ENCODE measurements at regions not wholly inside any gene's neighbourhood (a gene's known extent, or its start where the extent isn't known, plus 50 kb on each side); places are given as distances from the start of the nearest gene placed in this dataset.

GRCh38 chrX:109925656-109926055, 77.3 kb upstream of the TMEM164 start:
- no peak overlapping the region for H3K27ac ChIP-seq (ENCODE audit: insufficient read depth, low read length, poor library complexity, severe bottlenecking)
- DNase-seq: no peak
- no peaks in the 10 kb centered on the region for H3K9me3 ChIP-seq (ENCODE audit: control insufficient read depth, low read length)
- no peak overlapping the region for H3K4me3 ChIP-seq (ENCODE audit: insufficient read depth, low read depth, low read length, poor library complexity, severe bottlenecking)
- H3K4me1 ChIP-seq (ENCODE audit: control insufficient read depth, insufficient read depth, low read length, poor library complexity, severe bottlenecking): no peaks in the 10 kb centered on the region
- H3K36me3 ChIP-seq (ENCODE audit: control insufficient read depth, insufficient read depth, low read length): no peaks in the 10 kb centered on the region
- H3K27me3 ChIP-seq (replicated peaks; ENCODE audit: control insufficient read depth, insufficient read depth, low read length, poor library complexity, severe bottlenecking): no peaks in the 10 kb centered on the region

- no peak for DNase-seq
- Histone ChIP-seq H3K9me3 (ENCODE audit: control insufficient read depth, low read length) (no peaks in the 10 kb centered on the region), H3K36me3 (ENCODE audit: control insufficient read depth, insufficient read depth, low read length) (no peaks in the 10 kb centered on the region), H3K27ac (ENCODE audit: insufficient read depth, low read length, poor library complexity, severe bottlenecking) (no peak overlapping the region), H3K4me1 (ENCODE audit: control insufficient read depth, insufficient read depth, low read length, poor library complexity, severe bottlenecking) (no peaks in the 10 kb centered on the region), H3K27me3 (replicated peaks; ENCODE audit: control insufficient read depth, insufficient read depth, low read length, poor library complexity, severe bottlenecking) (no peaks in the 10 kb centered on the region), H3K4me3 (ENCODE audit: insufficient read depth, low read depth, low read length, poor library complexity, severe bottlenecking) (no peak overlapping the region)
Observed at GRCh38 chrX:109926118-109926517, 76.8 kb upstream of the TMEM164 start.

GRCh38 chrX:109926743-109927662, 75.9 kb upstream of the TMEM164 start:
- Histone ChIP-seq H3K36me3 (ENCODE audit: control insufficient read depth, insufficient read depth, low read length) (no peaks in the 10 kb centered on the region), H3K9me3 (ENCODE audit: control insufficient read depth, low read length) (no peaks in the 10 kb centered on the region), H3K27me3 (replicated peaks; ENCODE audit: control insufficient read depth, insufficient read depth, low read length, poor library complexity, severe bottlenecking) (no peaks in the 10 kb centered on the region), H3K4me3 (ENCODE audit: insufficient read depth, low read depth, low read length, poor library complexity, severe bottlenecking) (no peak overlapping the region), H3K4me1 (ENCODE audit: control insufficient read depth, insufficient read depth, low read length, poor library complexity, severe bottlenecking) (no peaks in the 10 kb centered on the region), H3K27ac (ENCODE audit: insufficient read depth, low read length, poor library complexity, severe bottlenecking) (no peak overlapping the region)
- no peak for DNase-seq

GRCh38 chrX:109927663-109928273, 75.1 kb upstream of the TMEM164 start:
- H3K27me3 ChIP-seq (replicated peaks; ENCODE audit: control insufficient read depth, insufficient read depth, low read length, poor library complexity, severe bottlenecking): no peaks in the 10 kb centered on the region
- H3K27ac ChIP-seq (ENCODE audit: insufficient read depth, low read length, poor library complexity, severe bottlenecking): no peak overlapping the region
- H3K36me3 ChIP-seq (ENCODE audit: control insufficient read depth, insufficient read depth, low read length): no peaks in the 10 kb centered on the region
- DNase-seq: no peak
- no peaks in the 10 kb centered on the region for H3K4me1 ChIP-seq (ENCODE audit: control insufficient read depth, insufficient read depth, low read length, poor library complexity, severe bottlenecking)
- H3K9me3 ChIP-seq (ENCODE audit: control insufficient read depth, low read length): no peaks in the 10 kb centered on the region
- H3K4me3 ChIP-seq (ENCODE audit: insufficient read depth, low read depth, low read length, poor library complexity, severe bottlenecking): no peak overlapping the region

GRCh38 chrX:109928596-109929335, 74.1 kb upstream of the TMEM164 start:
- DNase-seq: no peak
- no peaks in the 10 kb centered on the region for H3K36me3 ChIP-seq (ENCODE audit: control insufficient read depth, insufficient read depth, low read length)
- H3K4me3 ChIP-seq (ENCODE audit: insufficient read depth, low read depth, low read length, poor library complexity, severe bottlenecking): no peak overlapping the region
- H3K27me3 ChIP-seq (replicated peaks; ENCODE audit: control insufficient read depth, insufficient read depth, low read length, poor library complexity, severe bottlenecking): no peaks in the 10 kb centered on the region
- H3K4me1 ChIP-seq (ENCODE audit: control insufficient read depth, insufficient read depth, low read length, poor library complexity, severe bottlenecking): no peaks in the 10 kb centered on the region
- no peaks in the 10 kb centered on the region for H3K9me3 ChIP-seq (ENCODE audit: control insufficient read depth, low read length)
- no peak overlapping the region for H3K27ac ChIP-seq (ENCODE audit: insufficient read depth, low read length, poor library complexity, severe bottlenecking)

- H3K9me3 ChIP-seq (ENCODE audit: control insufficient read depth, low read length): no peaks in the 10 kb centered on the region
- DNase-seq: no peak
- no peak overlapping the region for H3K4me3 ChIP-seq (ENCODE audit: insufficient read depth, low read depth, low read length, poor library complexity, severe bottlenecking)
- H3K4me1 ChIP-seq (ENCODE audit: control insufficient read depth, insufficient read depth, low read length, poor library complexity, severe bottlenecking): no peaks in the 10 kb centered on the region
- no peaks in the 10 kb centered on the region for H3K27me3 ChIP-seq (replicated peaks; ENCODE audit: control insufficient read depth, insufficient read depth, low read length, poor library complexity, severe bottlenecking)
- H3K27ac ChIP-seq (ENCODE audit: insufficient read depth, low read length, poor library complexity, severe bottlenecking): no peak overlapping the region
- H3K36me3 ChIP-seq (ENCODE audit: control insufficient read depth, insufficient read depth, low read length): no peaks in the 10 kb centered on the region
Observed at GRCh38 chrX:109931677-109932076, 71.2 kb upstream of the TMEM164 start.

- DNase-seq: no peak
- no peaks in the 10 kb centered on the region for H3K27me3 ChIP-seq (replicated peaks; ENCODE audit: control insufficient read depth, insufficient read depth, low read length, poor library complexity, severe bottlenecking)
- no peak overlapping the region for H3K4me3 ChIP-seq (ENCODE audit: insufficient read depth, low read depth, low read length, poor library complexity, severe bottlenecking)
- H3K9me3 ChIP-seq (ENCODE audit: control insufficient read depth, low read length): no peaks in the 10 kb centered on the region
- no peak overlapping the region for H3K27ac ChIP-seq (ENCODE audit: insufficient read depth, low read length, poor library complexity, severe bottlenecking)
- no peaks in the 10 kb centered on the region for H3K36me3 ChIP-seq (ENCODE audit: control insufficient read depth, insufficient read depth, low read length)
- no peaks in the 10 kb centered on the region for H3K4me1 ChIP-seq (ENCODE audit: control insufficient read depth, insufficient read depth, low read length, poor library complexity, severe bottlenecking)
Observed at GRCh38 chrX:109934434-109934833, 68.5 kb upstream of the TMEM164 start.

GRCh38 chrX:109934935-109935334, 68.0 kb upstream of the TMEM164 start:
- no peaks in the 10 kb centered on the region for H3K27me3 ChIP-seq (replicated peaks; ENCODE audit: control insufficient read depth, insufficient read depth, low read length, poor library complexity, severe bottlenecking)
- no peaks in the 10 kb centered on the region for H3K4me1 ChIP-seq (ENCODE audit: control insufficient read depth, insufficient read depth, low read length, poor library complexity, severe bottlenecking)
- no peaks in the 10 kb centered on the region for H3K9me3 ChIP-seq (ENCODE audit: control insufficient read depth, low read length)
- H3K4me3 ChIP-seq (ENCODE audit: insufficient read depth, low read depth, low read length, poor library complexity, severe bottlenecking): no peak overlapping the region
- H3K27ac ChIP-seq (ENCODE audit: insufficient read depth, low read length, poor library complexity, severe bottlenecking): no peak overlapping the region
- H3K36me3 ChIP-seq (ENCODE audit: control insufficient read depth, insufficient read depth, low read length): no peaks in the 10 kb centered on the region
- no peak for DNase-seq

GRCh38 chrX:109936114-109936513, 66.8 kb upstream of the TMEM164 start:
- no peaks in the 10 kb centered on the region for H3K9me3 ChIP-seq (ENCODE audit: control insufficient read depth, low read length)
- no peak overlapping the region for H3K4me3 ChIP-seq (ENCODE audit: insufficient read depth, low read depth, low read length, poor library complexity, severe bottlenecking)
- no peaks in the 10 kb centered on the region for H3K27me3 ChIP-seq (replicated peaks; ENCODE audit: control insufficient read depth, insufficient read depth, low read length, poor library complexity, severe bottlenecking)
- DNase-seq: no peak
- H3K36me3 ChIP-seq (ENCODE audit: control insufficient read depth, insufficient read depth, low read length): no peaks in the 10 kb centered on the region
- no peak overlapping the region for H3K27ac ChIP-seq (ENCODE audit: insufficient read depth, low read length, poor library complexity, severe bottlenecking)
- no peaks in the 10 kb centered on the region for H3K4me1 ChIP-seq (ENCODE audit: control insufficient read depth, insufficient read depth, low read length, poor library complexity, severe bottlenecking)

GRCh38 chrX:109936598-109936997, 66.3 kb upstream of the TMEM164 start:
- Histone ChIP-seq H3K4me1 (ENCODE audit: control insufficient read depth, insufficient read depth, low read length, poor library complexity, severe bottlenecking) (no peaks in the 10 kb centered on the region), H3K27ac (ENCODE audit: insufficient read depth, low read length, poor library complexity, severe bottlenecking) (no peak overlapping the region), H3K27me3 (replicated peaks; ENCODE audit: control insufficient read depth, insufficient read depth, low read length, poor library complexity, severe bottlenecking) (no peaks in the 10 kb centered on the region), H3K36me3 (ENCODE audit: control insufficient read depth, insufficient read depth, low read length) (no peaks in the 10 kb centered on the region), H3K9me3 (ENCODE audit: control insufficient read depth, low read length) (no peaks in the 10 kb centered on the region), H3K4me3 (ENCODE audit: insufficient read depth, low read depth, low read length, poor library complexity, severe bottlenecking) (no peak overlapping the region)
- no peak for DNase-seq
